ENCODE measurements at regions not wholly inside any gene's neighbourhood (a gene's known extent, or its start where the extent isn't known, plus 50 kb on each side); places are given as distances from the start of the nearest gene placed in this dataset.

GRCh38 chr19:46928951-46929350 is 68.2 kb downstream of the ARHGAP35 start:
- Mint-ChIP-seq H3K36me3 (peaks cover 3 to 11% of the 10 kb centered on the region in 2 donors), H3K9me3 (no peaks in the 10 kb centered on the region), H3K4me3 (no peak overlapping the region), H3K27ac (no peak overlapping the region), H3K27me3 (no peaks in the 10 kb centered on the region), H3K4me1 (peaks cover 30 to 46% of the 10 kb centered on the region in 2 donors)
- DNase-seq, result no peak
- ATAC-seq (replicated peaks), result no peak

GRCh38 chr19:46931202-46931601 is 70.4 kb downstream of the ARHGAP35 start:
- Mint-ChIP-seq H3K9me3 (no peaks in the 10 kb centered on the region), H3K27me3 (no peaks in the 10 kb centered on the region), H3K4me1 (peaks cover 22 to 42% of the 10 kb centered on the region in 2 donors), H3K27ac (peak overlapping the region; percentile 34), H3K4me3 (no peak overlapping the region), H3K36me3 (no peaks in the 10 kb centered on the region)
- no peak for DNase-seq
- ATAC-seq (replicated peaks), result no peak

GRCh38 chr19:46932346-46932745 is 71.5 kb downstream of the ARHGAP35 start:
- H3K9me3 Mint-ChIP-seq, result no peaks in the 10 kb centered on the region
- H3K4me1 Mint-ChIP-seq, result peaks cover 11 to 30% of the 10 kb centered on the region in 2 donors
- no peaks in the 10 kb centered on the region for H3K36me3 Mint-ChIP-seq
- no peak overlapping the region for H3K4me3 Mint-ChIP-seq
- no peak overlapping the region for H3K27ac Mint-ChIP-seq
- DNase-seq, result no peak
- H3K27me3 Mint-ChIP-seq, result no peaks in the 10 kb centered on the region
- ATAC-seq (replicated peaks), result no peak

- Mint-ChIP-seq H3K4me3 (no peak overlapping the region), H3K36me3 (peaks cover 5 to 9% of the 10 kb centered on the region in 2 donors)
Measured at GRCh38 chr19:46935066-46935663, 74.4 kb downstream of the ARHGAP35 start.

GRCh38 chr19:46943150-46943946 is 76.3 kb upstream of the NPAS1 start:
- Mint-ChIP-seq H3K27ac (no peak overlapping the region), H3K9me3 (no peaks in the 10 kb centered on the region), H3K4me1 (peaks cover 4% of the 10 kb centered on the region in 2 donors), H3K27me3 (no peaks in the 10 kb centered on the region), H3K4me3 (no peak overlapping the region), H3K36me3 (peaks cover 18 to 32% of the 10 kb centered on the region in 2 donors)
- ATAC-seq (replicated peaks) (no peak), DNase-seq (no peak)

More at GRCh38 chr19:46935066-46935663, 74.4 kb downstream of the ARHGAP35 start:
- DNase-seq, result no peak
- Mint-ChIP-seq H3K27ac (peak overlapping the region; percentile 42), H3K4me1 (peaks cover 8 to 27% of the 10 kb centered on the region in 2 donors), H3K27me3 (no peaks in the 10 kb centered on the region), H3K9me3 (no peaks in the 10 kb centered on the region)
- ATAC-seq (replicated peaks), result no peak

- Mint-ChIP-seq H3K27me3 (no peaks in the 10 kb centered on the region), H3K27ac (no peak overlapping the region), H3K4me3 (no peak overlapping the region), H3K36me3 (peaks cover 16 to 32% of the 10 kb centered on the region in 2 donors), H3K9me3 (no peaks in the 10 kb centered on the region), H3K4me1 (peaks cover 4% of the 10 kb centered on the region in 2 donors)
- ATAC-seq (replicated peaks) (no peak), DNase-seq (no peak)
Measured at GRCh38 chr19:46944123-46944748, 75.4 kb upstream of the NPAS1 start.

GRCh38 chr19:46944918-46945628 is 74.6 kb upstream of the NPAS1 start:
- Mint-ChIP-seq H3K4me1 (peaks cover 4 to 10% of the 10 kb centered on the region in 2 donors), H3K9me3 (no peaks in the 10 kb centered on the region), H3K4me3 (no peak overlapping the region), H3K27me3 (no peaks in the 10 kb centered on the region), H3K36me3 (peaks cover 16 to 31% of the 10 kb centered on the region in 2 donors), H3K27ac (no peak overlapping the region)
- ATAC-seq (replicated peaks), result no peak
- no peak for DNase-seq

- Mint-ChIP-seq H3K4me1 (peaks cover 11 to 17% of the 10 kb centered on the region in 2 donors), H3K9me3 (no peaks in the 10 kb centered on the region), H3K4me3 (no peak overlapping the region), H3K27me3 (no peaks in the 10 kb centered on the region), H3K36me3 (peaks cover 16 to 28% of the 10 kb centered on the region in 2 donors), H3K27ac (no peak overlapping the region)
- DNase-seq, result no peak
- ATAC-seq (replicated peaks), result no peak
Measured at GRCh38 chr19:46945694-46946489, 73.7 kb upstream of the NPAS1 start.

- ATAC-seq (replicated peaks), result no peak
- H3K36me3 Mint-ChIP-seq, result peaks cover 16 to 30% of the 10 kb centered on the region in 2 donors
- no peak overlapping the region for H3K27ac Mint-ChIP-seq
- H3K27me3 Mint-ChIP-seq, result no peaks in the 10 kb centered on the region
- peaks cover 14 to 17% of the 10 kb centered on the region in 2 donors for H3K4me1 Mint-ChIP-seq
- H3K4me3 Mint-ChIP-seq, result no peak overlapping the region
- no peak for DNase-seq
- H3K9me3 Mint-ChIP-seq, result no peaks in the 10 kb centered on the region
Measured at GRCh38 chr19:46946611-46947238, 72.9 kb upstream of the NPAS1 start.

- Mint-ChIP-seq H3K27me3 (no peaks in the 10 kb centered on the region), H3K4me1 (peaks cover 14 to 18% of the 10 kb centered on the region in 2 donors), H3K36me3 (peaks cover 22 to 31% of the 10 kb centered on the region in 2 donors), H3K27ac (no peak overlapping the region), H3K9me3 (no peaks in the 10 kb centered on the region), H3K4me3 (no peak overlapping the region)
- DNase-seq (no peak), ATAC-seq (replicated peaks) (no peak)
Measured at GRCh38 chr19:46947866-46948265, 71.8 kb upstream of the NPAS1 start.

- ATAC-seq (replicated peaks) (no peak), DNase-seq (no peak)
- H3K4me3 Mint-ChIP-seq, result no peak overlapping the region
- no peaks in the 10 kb centered on the region for H3K27me3 Mint-ChIP-seq
- H3K27ac Mint-ChIP-seq, result no peak overlapping the region
- H3K36me3 Mint-ChIP-seq, result peaks cover 19 to 28% of the 10 kb centered on the region in 2 donors
- peaks cover 0 to 1% of the 10 kb centered on the region in 2 donors for H3K9me3 Mint-ChIP-seq
- H3K4me1 Mint-ChIP-seq, result peaks cover 28 to 41% of the 10 kb centered on the region in 2 donors
Measured at GRCh38 chr19:46950526-46951170, 69.0 kb upstream of the NPAS1 start.

GRCh38 chr19:46951171-46951986 is 68.3 kb upstream of the NPAS1 start:
- DNase-seq (no peak), ATAC-seq (replicated peaks) (no peak)
- H3K27me3 Mint-ChIP-seq, result no peaks in the 10 kb centered on the region
- peaks cover 0 to 1% of the 10 kb centered on the region in 2 donors for H3K9me3 Mint-ChIP-seq
- peaks cover 30 to 45% of the 10 kb centered on the region in 2 donors for H3K4me1 Mint-ChIP-seq
- no peak overlapping the region for H3K27ac Mint-ChIP-seq
- H3K4me3 Mint-ChIP-seq, result no peak overlapping the region
- H3K36me3 Mint-ChIP-seq, result peaks cover 17 to 28% of the 10 kb centered on the region in 2 donors
